ENCODE measurements at regions not wholly inside any gene's neighbourhood (a gene's known extent, or its start where the extent isn't known, plus 50 kb on each side); places are given as distances from the start of the nearest gene placed in this dataset.
"Not testable (repeated sequence)": the region's sequence is repeated elsewhere in the genome, so short reads cannot be mapped to it uniquely, and the experiment has no call there.

- Histone ChIP-seq H3K9me3 (no peaks in the 10 kb centered on the region), H3K27ac (no peak overlapping the region), H3K4me3 (no peak overlapping the region), H3K27me3 (no peaks in the 10 kb centered on the region), H3K4me1 (no peaks in the 10 kb centered on the region), H3K36me3 (no peaks in the 10 kb centered on the region)
- DNase-seq = no peak
- intact Hi-C loops (cut with DNase I; ENCODE audit: low total_unique reads) (no loop called here), in situ Hi-C loops (cut with MboI; ENCODE audit: low pct_ligation_motif_present in 1 of 4, low pct_unique_long_range_greater_than_20kb in 1 of 4, low sequenced_read_pairs in 3 of 4) (no loop called here)
- no peak for TF ChIP-seq POLR2AphosphoS5 (IDR thresholded peaks at IDR 0.05)
- no peak for TF ChIP-seq EP300 (IDR thresholded peaks at IDR 0.05; ENCODE audit: low read depth)
- TF ChIP-seq CTCF (IDR thresholded peaks at IDR 0.05) = no peak
- TF ChIP-seq POLR2A (IDR thresholded peaks at IDR 0.05) = no peak
- WGBS, 2 donors (ENCODE audit: low coverage in 1 of 2) = 30 to 67% methylated on average over 1 to 2 of the region's 2 CpGs
These were observed 655.3 kb upstream of the SPANXN1 start for GRCh38 chrX:144592036-144592435.

- 55 to 77% methylated on average over 2 of the region's 2 CpGs for WGBS, 2 donors (ENCODE audit: low coverage in 1 of 2)
- Histone ChIP-seq H3K9me3 (no peaks in the 10 kb centered on the region), H3K36me3 (no peaks in the 10 kb centered on the region), H3K4me3 (no peak overlapping the region), H3K27me3 (no peaks in the 10 kb centered on the region), H3K27ac (no peak overlapping the region), H3K4me1 (no peaks in the 10 kb centered on the region)
- DNase-seq = no peak
- no peak for TF ChIP-seq POLR2AphosphoS5 (IDR thresholded peaks at IDR 0.05)
- TF ChIP-seq CTCF (IDR thresholded peaks at IDR 0.05) = no peak
- no peak for TF ChIP-seq POLR2A (IDR thresholded peaks at IDR 0.05)
- no peak for TF ChIP-seq EP300 (IDR thresholded peaks at IDR 0.05; ENCODE audit: low read depth)
- in situ Hi-C loops (cut with MboI; ENCODE audit: low pct_ligation_motif_present in 1 of 4, low pct_unique_long_range_greater_than_20kb in 1 of 4, low sequenced_read_pairs in 3 of 4) (no loop called here), intact Hi-C loops (cut with DNase I; ENCODE audit: low total_unique reads) (no loop called here)
These were observed 646.3 kb upstream of the SPANXN1 start for GRCh38 chrX:144601010-144601409.

- Histone ChIP-seq H3K27ac (no peak overlapping the region), H3K36me3 (no peaks in the 10 kb centered on the region), H3K27me3 (no peaks in the 10 kb centered on the region), H3K9me3 (no peaks in the 10 kb centered on the region), H3K4me3 (no peak overlapping the region), H3K4me1 (no peaks in the 10 kb centered on the region)
- in situ Hi-C loops (cut with MboI; ENCODE audit: low pct_ligation_motif_present in 1 of 4, low pct_unique_long_range_greater_than_20kb in 1 of 4, low sequenced_read_pairs in 3 of 4) = no loop called here
- intact Hi-C loops (cut with DNase I; ENCODE audit: low total_unique reads) = no loop called here
- TF ChIP-seq POLR2A (IDR thresholded peaks at IDR 0.05) = no peak
- no peak for TF ChIP-seq POLR2AphosphoS5 (IDR thresholded peaks at IDR 0.05)
- TF ChIP-seq EP300 (IDR thresholded peaks at IDR 0.05; ENCODE audit: low read depth) = no peak
- no peak for DNase-seq
- 77% methylated on average over 4 of the region's 4 CpGs; no CpG with 5 or more reads in 1 of the 2 donors for WGBS, 2 donors (ENCODE audit: low coverage in 1 of 2)
These were observed 635.2 kb upstream of the SPANXN1 start for GRCh38 chrX:144612076-144612475.

- Histone ChIP-seq H3K4me1 (no peaks in the 10 kb centered on the region), H3K9me3 (no peaks in the 10 kb centered on the region), H3K4me3 (no peak overlapping the region), H3K27ac (no peak overlapping the region), H3K27me3 (no peaks in the 10 kb centered on the region), H3K36me3 (no peaks in the 10 kb centered on the region)
- intact Hi-C loops (cut with DNase I; ENCODE audit: low total_unique reads) (no loop called here), in situ Hi-C loops (cut with MboI; ENCODE audit: low pct_ligation_motif_present in 1 of 4, low pct_unique_long_range_greater_than_20kb in 1 of 4, low sequenced_read_pairs in 3 of 4) (no loop called here)
- WGBS, 2 donors (ENCODE audit: low coverage in 1 of 2) = 58 to 80% methylated on average over 1 to 4 of the region's 4 CpGs
- TF ChIP-seq POLR2A (IDR thresholded peaks at IDR 0.05) (no peak), EP300 (IDR thresholded peaks at IDR 0.05; ENCODE audit: low read depth) (no peak), POLR2AphosphoS5 (IDR thresholded peaks at IDR 0.05) (no peak), CTCF (IDR thresholded peaks at IDR 0.05) (no peak)
- DNase-seq = no peak
These were observed 631.0 kb upstream of the SPANXN1 start for GRCh38 chrX:144616317-144616716.

GRCh38 chrX:144627947-144628346 lies 619.4 kb upstream of the SPANXN1 start:
- no peak for DNase-seq
- WGBS, 2 donors (ENCODE audit: low coverage in 1 of 2) = 47% methylated on average over 3 of the region's 3 CpGs; no CpG with 5 or more reads in 1 of the 2 donors
- Histone ChIP-seq H3K27ac (no peak overlapping the region), H3K36me3 (no peaks in the 10 kb centered on the region), H3K9me3 (no peaks in the 10 kb centered on the region), H3K4me1 (no peaks in the 10 kb centered on the region), H3K4me3 (no peak overlapping the region), H3K27me3 (no peaks in the 10 kb centered on the region)
- intact Hi-C loops (cut with DNase I; ENCODE audit: low total_unique reads) (loop anchor here (5.0 kb wide), 1 partner anchor 764 kb away; no protein-coding TSS in a partner anchor), in situ Hi-C loops (cut with MboI; ENCODE audit: low pct_ligation_motif_present in 1 of 4, low pct_unique_long_range_greater_than_20kb in 1 of 4, low sequenced_read_pairs in 3 of 4) (no loop called here)
- TF ChIP-seq CTCF (IDR thresholded peaks at IDR 0.05) (no peak), POLR2AphosphoS5 (IDR thresholded peaks at IDR 0.05) (no peak), EP300 (IDR thresholded peaks at IDR 0.05; ENCODE audit: low read depth) (no peak), POLR2A (IDR thresholded peaks at IDR 0.05) (no peak)

GRCh38 chrX:144634451-144634850 lies 612.9 kb upstream of the SPANXN1 start:
- H3K4me1 ChIP-seq; intact Hi-C loops (cut with DNase I; ENCODE audit: low total_unique reads); H3K36me3 ChIP-seq; H3K4me3 ChIP-seq; H3K27ac ChIP-seq; in situ Hi-C loops (cut with MboI; ENCODE audit: low pct_ligation_motif_present in 1 of 4, low pct_unique_long_range_greater_than_20kb in 1 of 4, low sequenced_read_pairs in 3 of 4); H3K27me3 ChIP-seq; H3K9me3 ChIP-seq; DNase-seq: not testable (repeated sequence)
- 77% methylated on average over 8 of the region's 8 CpGs; no CpG with 5 or more reads in 1 of the 2 donors for WGBS, 2 donors (ENCODE audit: low coverage in 1 of 2)

All from transverse colon (tissue), 4 donors.